Esophagus muscularis mucosa (tissue), 4 donors: ENCODE measurements at regions not wholly inside any gene's neighbourhood (a gene's known extent, or its start where the extent isn't known, plus 50 kb on each side); places are given as distances from the start of the nearest gene placed in this dataset.

Source experiments
- CTCF ChIP-seq, 3 experiments: fragments of 200-600 bp in 2 of 3; fragments of 450-650 bp in 1 of 3; sonication (generic) in 2 of 3; IDR thresholded peaks; one replicate each; pipeline ENCODE4 v1.5.1; 2017 to 2019; ENCODE audit warnings: antibody characterized with exemption in 3 of 3, mild to moderate bottlenecking in 2 of 3, moderate library complexity in 1 of 3
- EP300 ChIP-seq: sonication (generic); formaldehyde crosslinking; IDR thresholded peaks from one replicate; pipeline ENCODE4 v1.6.1; 2017; ENCODE audit warnings: antibody characterized with exemption
- POLR2A ChIP-seq: fragments of 450-650 bp; IDR thresholded peaks from one replicate; pipeline ENCODE4 v1.6.1; 2017; ENCODE audit warnings: antibody characterized with exemption, moderate library complexity, mild to moderate bottlenecking, low read depth
- POLR2AphosphoS5 ChIP-seq, 2 donors: sonication (generic); formaldehyde crosslinking; IDR thresholded peaks; one replicate each; pipeline ENCODE4 v1.6.1; 2017; ENCODE audit warnings: antibody characterized with exemption in 2 of 2

- TF ChIP-seq POLR2A: no peak
- TF ChIP-seq CTCF (IDR thresholded peaks at IDR 0.05): no peak
- no peak for TF ChIP-seq POLR2AphosphoS5 (IDR thresholded peaks at IDR 0.05)
- no peak for TF ChIP-seq EP300
Observed at GRCh38 chr2:194564422-194564821, 1092.6 kb upstream of the SLC39A10 start.
